Breast epithelium (tissue), 3 donors: ENCODE measurements at regions not wholly inside any gene's neighbourhood (a gene's known extent, or its start where the extent isn't known, plus 50 kb on each side); places are given as distances from the start of the nearest gene placed in this dataset.

ENCODE experiments used
- CTCF ChIP-seq, 3 donors: fragments of 450-650 bp; IDR thresholded peaks; one replicate each; pipeline ENCODE4 v1.5.1; 2016 to 2017; ENCODE audit warnings: antibody characterized with exemption in 3 of 3, mild to moderate bottlenecking in 3 of 3, moderate library complexity in 3 of 3
- POLR2A ChIP-seq: fragments of 450-650 bp; IDR thresholded peaks from one replicate; pipeline ENCODE4 v1.6.1; 2016; ENCODE audit warnings: antibody characterized with exemption, mild to moderate bottlenecking, moderate library complexity
- POLR2AphosphoS5 ChIP-seq, 3 donors: sonication (generic); formaldehyde crosslinking; IDR thresholded peaks; one replicate each; pipeline ENCODE4 v1.6.1; 2017; ENCODE audit warnings: antibody characterized with exemption in 3 of 3

- no peak for TF ChIP-seq CTCF (IDR thresholded peaks at IDR 0.05)
- TF ChIP-seq POLR2A: no peak
- TF ChIP-seq POLR2AphosphoS5 (IDR thresholded peaks at IDR 0.05): no peak
Measured at GRCh38 chr14:55851961-55852360, 266.2 kb upstream of the PELI2 start.
